ENCODE measurements at regions not wholly inside any gene's neighbourhood (a gene's known extent, or its start where the extent isn't known, plus 50 kb on each side); places are given as distances from the start of the nearest gene placed in this dataset.

- DNase-seq (peak; percentile 72 to 89 (median 86)), ATAC-seq (peak; percentile 78 to 81)
- Histone ChIP-seq H3K4me3 (ENCODE audit: low read length) (peak overlapping the region; percentile 12), H3K4me1 (ENCODE audit: control insufficient read depth, insufficient read depth, low read length) (peaks cover 16% of the 10 kb centered on the region), H3K9me3 (ENCODE audit: control insufficient read depth, low read length) (no peaks in the 10 kb centered on the region), H3K27me3 (ENCODE audit: control insufficient read depth, insufficient read depth) (no peaks in the 10 kb centered on the region), H3K27ac (ENCODE audit: low read length) (peak overlapping the region; percentile 14)
- intact Hi-C loops (cut with DNase I), result no loop called here
- WGBS, result 23% methylated on average over 53 of the region's 53 CpGs
These were observed 213.3 kb downstream of the SEMA6A start for GRCh38 chr5:116361171-116361967.

- H3K9me3 ChIP-seq (ENCODE audit: control insufficient read depth, low read length), result no peaks in the 10 kb centered on the region
- ATAC-seq (peak; percentile 76), DNase-seq (peak; percentile 67 to 87 (median 82))
- 43% methylated on average over 7 of the region's 7 CpGs for WGBS
- no peak overlapping the region for H3K4me3 ChIP-seq (ENCODE audit: low read length)
- H3K27me3 ChIP-seq (ENCODE audit: control insufficient read depth, insufficient read depth), result no peaks in the 10 kb centered on the region
- intact Hi-C loops (cut with DNase I), result no loop called here
- peak overlapping the region; percentile 80 for H3K27ac ChIP-seq (ENCODE audit: low read length)
- peaks cover 16% of the 10 kb centered on the region for H3K4me1 ChIP-seq (ENCODE audit: control insufficient read depth, insufficient read depth, low read length)
These were observed 214.4 kb downstream of the SEMA6A start for GRCh38 chr5:116360008-116360853.

GRCh38 chr5:116359592-116359991 is 215.0 kb downstream of the SEMA6A start:
- Histone ChIP-seq H3K4me3 (ENCODE audit: low read length) (no peak overlapping the region), H3K4me1 (ENCODE audit: control insufficient read depth, insufficient read depth, low read length) (peaks cover 16% of the 10 kb centered on the region), H3K9me3 (ENCODE audit: control insufficient read depth, low read length) (no peaks in the 10 kb centered on the region), H3K27me3 (ENCODE audit: control insufficient read depth, insufficient read depth) (no peaks in the 10 kb centered on the region), H3K27ac (ENCODE audit: low read length) (peak overlapping the region; percentile 80)
- DNase-seq (peak in 1 of 3 donors; percentile 49), ATAC-seq (no peak)
- WGBS, result 71% methylated on average over 1 of the region's 1 CpG
- intact Hi-C loops (cut with DNase I), result no loop called here

GRCh38 chr5:116358911-116359418 is 215.7 kb downstream of the SEMA6A start:
- Histone ChIP-seq H3K4me3 (ENCODE audit: low read length) (no peak overlapping the region), H3K27ac (ENCODE audit: low read length) (peak overlapping the region; percentile 80), H3K4me1 (ENCODE audit: control insufficient read depth, insufficient read depth, low read length) (peaks cover 16% of the 10 kb centered on the region), H3K9me3 (ENCODE audit: control insufficient read depth, low read length) (no peaks in the 10 kb centered on the region), H3K27me3 (ENCODE audit: control insufficient read depth, insufficient read depth) (no peaks in the 10 kb centered on the region)
- ATAC-seq (peak; percentile 41 to 53), DNase-seq (no peak)
- intact Hi-C loops (cut with DNase I), result no loop called here
- WGBS, result 47% methylated on average over 1 of the region's 1 CpG

- Histone ChIP-seq H3K4me1 (ENCODE audit: control insufficient read depth, insufficient read depth, low read length) (peaks cover 16% of the 10 kb centered on the region), H3K4me3 (ENCODE audit: low read length) (no peak overlapping the region), H3K27ac (ENCODE audit: low read length) (no peak overlapping the region), H3K27me3 (ENCODE audit: control insufficient read depth, insufficient read depth) (no peaks in the 10 kb centered on the region), H3K9me3 (ENCODE audit: control insufficient read depth, low read length) (no peaks in the 10 kb centered on the region)
- intact Hi-C loops (cut with DNase I), result no loop called here
- no peak for DNase-seq
- ATAC-seq, result no peak
These were observed 216.6 kb downstream of the SEMA6A start for GRCh38 chr5:116358015-116358523.

- intact Hi-C loops (cut with DNase I), result no loop called here
- 96% methylated on average over 6 of the region's 6 CpGs for WGBS
These were observed 218.6 kb downstream of the SEMA6A start for GRCh38 chr5:116355819-116356601.

GRCh38 chr5:116354699-116355098 is 219.9 kb downstream of the SEMA6A start:
- no peak for DNase-seq
- intact Hi-C loops (cut with DNase I), result no loop called here
- ATAC-seq, result no peak
- Histone ChIP-seq H3K9me3 (ENCODE audit: control insufficient read depth, low read length) (no peaks in the 10 kb centered on the region), H3K4me3 (ENCODE audit: low read length) (no peak overlapping the region), H3K27me3 (ENCODE audit: control insufficient read depth, insufficient read depth) (no peaks in the 10 kb centered on the region), H3K27ac (ENCODE audit: low read length) (no peak overlapping the region), H3K4me1 (ENCODE audit: control insufficient read depth, insufficient read depth, low read length) (peaks cover 11% of the 10 kb centered on the region)

More at GRCh38 chr5:116355819-116356601, 218.6 kb downstream of the SEMA6A start:
- DNase-seq (no peak), ATAC-seq (no peak)
- no peaks in the 10 kb centered on the region for H3K27me3 ChIP-seq (ENCODE audit: control insufficient read depth, insufficient read depth)
- no peaks in the 10 kb centered on the region for H3K9me3 ChIP-seq (ENCODE audit: control insufficient read depth, low read length)
- no peak overlapping the region for H3K27ac ChIP-seq (ENCODE audit: low read length)
- peaks cover 16% of the 10 kb centered on the region for H3K4me1 ChIP-seq (ENCODE audit: control insufficient read depth, insufficient read depth, low read length)
- no peak overlapping the region for H3K4me3 ChIP-seq (ENCODE audit: low read length)

- DNase-seq (no peak), ATAC-seq (no peak)
- no peak overlapping the region for H3K4me3 ChIP-seq (ENCODE audit: low read length)
- H3K27ac ChIP-seq (ENCODE audit: low read length), result no peak overlapping the region
- 100% methylated on average over 1 of the region's 1 CpG for WGBS
- H3K9me3 ChIP-seq (ENCODE audit: control insufficient read depth, low read length), result no peaks in the 10 kb centered on the region
- intact Hi-C loops (cut with DNase I), result no loop called here
- H3K4me1 ChIP-seq (ENCODE audit: control insufficient read depth, insufficient read depth, low read length), result no peaks in the 10 kb centered on the region
- H3K27me3 ChIP-seq (ENCODE audit: control insufficient read depth, insufficient read depth), result no peaks in the 10 kb centered on the region
These were observed 227.0 kb downstream of the SEMA6A start for GRCh38 chr5:116347657-116348056.

- DNase-seq (peak in 1 of 3 donors; percentile 48), ATAC-seq (peak in 1 of 2 donors; percentile 67)
- 46% methylated on average over 4 of the region's 4 CpGs for WGBS
- no peaks in the 10 kb centered on the region for H3K4me1 ChIP-seq (ENCODE audit: control insufficient read depth, insufficient read depth, low read length)
- intact Hi-C loops (cut with DNase I), result no loop called here
- no peak overlapping the region for H3K27ac ChIP-seq (ENCODE audit: low read length)
- H3K9me3 ChIP-seq (ENCODE audit: control insufficient read depth, low read length), result no peaks in the 10 kb centered on the region
- no peak overlapping the region for H3K4me3 ChIP-seq (ENCODE audit: low read length)
- H3K27me3 ChIP-seq (ENCODE audit: control insufficient read depth, insufficient read depth), result no peaks in the 10 kb centered on the region
These were observed 230.7 kb downstream of the SEMA6A start for GRCh38 chr5:116343961-116344360.

Measured in right cardiac atrium (tissue), 5 donors.